Neuronal stem cell (in vitro differentiated cells): ENCODE measurements at regions not wholly inside any gene's neighbourhood (a gene's known extent, or its start where the extent isn't known, plus 50 kb on each side); places are given as distances from the start of the nearest gene placed in this dataset.

ENCODE experiments used
- DNase-seq: peaks from one replicate; pipeline ENCODE4 v3.0.0-alpha.2; 2013; ENCODE audit warnings: low spot score
- H2AFZ ChIP-seq: one replicate; pipeline ENCODE4 v1.6.1; 2013; ENCODE audit warnings: mild to moderate bottlenecking, low read length, inconsistent platforms
- H2AK5ac ChIP-seq: 2 replicates; pipeline ENCODE4 v1.6.1; 2013; ENCODE audit warnings: low read depth, mild to moderate bottlenecking, inconsistent platforms, low read length, moderate library complexity, mixed read lengths
- H2BK120ac ChIP-seq: 2 replicates; pipeline ENCODE4 v1.6.1; 2013; ENCODE audit warnings: low read depth, mild to moderate bottlenecking, inconsistent platforms, low read length, moderate library complexity, mixed read lengths
- H2BK12ac ChIP-seq: one replicate; pipeline ENCODE4 v1.6.1; 2013; ENCODE audit warnings: low read length, inconsistent platforms
- H2BK15ac ChIP-seq: 2 replicates; pipeline ENCODE4 v1.6.1; 2013; ENCODE audit warnings: mild to moderate bottlenecking, low read length, inconsistent platforms, mixed read lengths
- H2BK5ac ChIP-seq: one replicate; pipeline ENCODE4 v1.6.1; 2013; ENCODE audit warnings: inconsistent platforms, mild to moderate bottlenecking, low read length, moderate library complexity
- H3K14ac ChIP-seq: one replicate; pipeline ENCODE4 v1.6.1; 2013; ENCODE audit warnings: low read length, inconsistent platforms
- H3K18ac ChIP-seq: 2 replicates; pipeline ENCODE4 v1.6.1; 2013; ENCODE audit warnings: low read length, inconsistent platforms
- H3K23ac ChIP-seq: 2 replicates; pipeline ENCODE4 v1.6.1; 2013; ENCODE audit warnings: low read depth, mild to moderate bottlenecking, mixed read lengths, low read length, inconsistent platforms; ENCODE audit not compliant: poor library complexity
- H3K27ac ChIP-seq: replicated peaks from 3 replicates; pipeline ENCODE4 v1.5.1; 2013; ENCODE audit warnings: low read length, inconsistent platforms
- H3K27me3 ChIP-seq, 3 experiments: 2 replicates each; pipeline ENCODE4 v1.6.1; 2013; ENCODE audit warnings: low read length in 3 of 3, mild to moderate bottlenecking in 2 of 3, inconsistent platforms in 1 of 3, low read depth in 1 of 3, mixed read lengths in 1 of 3, moderate library complexity in 1 of 3; ENCODE audit not compliant: control insufficient read depth in 3 of 3, insufficient read depth in 3 of 3
- H3K36me3 ChIP-seq, 2 donors: replicated peaks in 1 of 2; 2 replicates each; pipeline ENCODE4 v1.6.1; 2013; ENCODE audit warnings: low read length in 2 of 2; ENCODE audit not compliant: control insufficient read depth in 2 of 2, insufficient read depth in 2 of 2
- H3K4ac ChIP-seq: 2 replicates; pipeline ENCODE4 v1.6.1; 2013; ENCODE audit warnings: inconsistent platforms, mild to moderate bottlenecking, low read length, moderate library complexity
- H3K4me1 ChIP-seq, 2 donors: 1 replicate in 1 of 2; 2 replicates in 1 of 2; pipeline ENCODE4 v1.6.1; 2013; ENCODE audit warnings: low read length in 2 of 2, low read depth in 1 of 2; ENCODE audit not compliant: control insufficient read depth in 2 of 2, insufficient read depth in 1 of 2
- H3K4me2 ChIP-seq: one replicate; pipeline ENCODE4 v1.6.1; 2013; ENCODE audit warnings: mild to moderate bottlenecking, low read length, inconsistent platforms; ENCODE audit not compliant: insufficient read depth, poor library complexity, severe bottlenecking
- H3K4me3 ChIP-seq, 2 donors: 2 replicates each; pipeline ENCODE4 v1.5.1; 2013; ENCODE audit warnings: low read length in 2 of 2, mild to moderate bottlenecking in 2 of 2, inconsistent platforms in 1 of 2, moderate library complexity in 1 of 2
- H3K79me1 ChIP-seq: one replicate; pipeline ENCODE4 v1.6.1; 2013; ENCODE audit warnings: low read depth, mild to moderate bottlenecking, inconsistent platforms, low read length, moderate library complexity
- H3K9ac ChIP-seq: one replicate; pipeline ENCODE4 v1.6.1; 2013; ENCODE audit warnings: mild to moderate bottlenecking, low read depth, low read length, inconsistent platforms; ENCODE audit not compliant: poor library complexity
- H3K9me3 ChIP-seq, 2 donors: replicated peaks in 1 of 2; 2 replicates each; pipeline versions ENCODE3 to v1.6.1; 2013; ENCODE audit warnings: low read length in 2 of 2, mild to moderate bottlenecking in 2 of 2, inconsistent platforms in 1 of 2, low read depth in 1 of 2, mixed read lengths in 1 of 2, moderate library complexity in 1 of 2; ENCODE audit not compliant: control insufficient read depth in 2 of 2, insufficient read depth in 1 of 2
- H4K8ac ChIP-seq: one replicate; pipeline ENCODE4 v1.6.1; 2013; ENCODE audit warnings: low read depth, mild to moderate bottlenecking, inconsistent platforms, low read length, moderate library complexity
- H4K91ac ChIP-seq: one replicate; pipeline ENCODE4 v1.6.1; 2013; ENCODE audit warnings: low read length, low read depth, mild to moderate bottlenecking, inconsistent platforms; ENCODE audit not compliant: poor library complexity
- WGBS, 2 donors: extraction: QIAGEN DNeasy Blood & Tissue Kit; methylation state at CpG; one replicate each; pipeline ENCODE4 v1.1.7; 2013; ENCODE audit warnings: missing lambda C conversion rate in 2 of 2, mixed read lengths in 1 of 2; ENCODE audit not compliant: insufficient read length in 2 of 2, insufficient replicate concordance in 1 of 2; ENCODE audit errors: extremely low coverage in 2 of 2; 5-methylcytosine and 5-hydroxymethylcytosine counted together

- H3K4ac ChIP-seq: no peak overlapping the region
- WGBS, 2 donors: no CpG with 5 or more reads among the region's 2 CpGs
- H2BK12ac ChIP-seq: no peak overlapping the region
- H4K8ac ChIP-seq: no peak overlapping the region
- H3K23ac ChIP-seq: no peak overlapping the region
- no peak overlapping the region for H2AK5ac ChIP-seq
- H4K91ac ChIP-seq: no peak overlapping the region
- no peak overlapping the region for H2BK5ac ChIP-seq
- no peaks in the 10 kb centered on the region for H3K36me3 ChIP-seq
- H2BK15ac ChIP-seq: no peak overlapping the region
- H2AFZ ChIP-seq: peak overlapping the region; percentile 16
- no peak overlapping the region for H3K9ac ChIP-seq
- H3K27ac ChIP-seq: no peak overlapping the region
- H3K14ac ChIP-seq: no peak overlapping the region
- no peak overlapping the region for H3K18ac ChIP-seq
- no peak overlapping the region for H3K4me2 ChIP-seq
- no peaks in the 10 kb centered on the region for H3K4me1 ChIP-seq
- H3K9me3 ChIP-seq: no peaks in the 10 kb centered on the region
- no peaks in the 10 kb centered on the region for H3K79me1 ChIP-seq
- no peak overlapping the region for H3K4me3 ChIP-seq
- DNase-seq: peak; percentile 3
- H2BK120ac ChIP-seq: no peak overlapping the region
- H3K27me3 ChIP-seq: no peaks in the 10 kb centered on the region
Observed at GRCh38 chr1:188904201-188904600, 1573.5 kb downstream of the BRINP3 start.

GRCh38 chr1:188906921-188907641 lies 1570.6 kb downstream of the BRINP3 start:
- WGBS, 2 donors: no CpG with 5 or more reads among the region's 10 CpGs
- H4K8ac ChIP-seq: no peak overlapping the region

GRCh38 chr1:188930382-188930781 lies 1547.3 kb downstream of the BRINP3 start:
- Histone ChIP-seq H3K4me2 (no peak overlapping the region), H3K18ac (no peak overlapping the region), H3K79me1 (no peaks in the 10 kb centered on the region), H3K27ac (no peak overlapping the region), H3K4me1 (no peaks in the 10 kb centered on the region), H2BK15ac (no peak overlapping the region), H2AFZ (no peak overlapping the region), H3K4ac (no peak overlapping the region), H3K23ac (no peak overlapping the region), H4K91ac (no peak overlapping the region), H2BK120ac (no peak overlapping the region), H2AK5ac (no peak overlapping the region), H3K14ac (no peak overlapping the region), H4K8ac (no peak overlapping the region), H3K4me3 (no peak overlapping the region), H3K36me3 (no peaks in the 10 kb centered on the region), H3K27me3 (no peaks in the 10 kb centered on the region), H2BK12ac (no peak overlapping the region), H3K9me3 (no peaks in the 10 kb centered on the region), H2BK5ac (no peak overlapping the region), H3K9ac (no peak overlapping the region)
- DNase-seq: no peak
- WGBS, 2 donors: no CpG with 5 or more reads among the region's 3 CpGs

More at GRCh38 chr1:188906921-188907641, 1570.6 kb downstream of the BRINP3 start:
- Histone ChIP-seq H3K4me2 (no peak overlapping the region), H3K9ac (no peak overlapping the region), H4K91ac (no peak overlapping the region), H3K4me3 (no peak overlapping the region), H2AK5ac (no peak overlapping the region), H2BK5ac (no peak overlapping the region), H3K27me3 (no peaks in the 10 kb centered on the region), H3K9me3 (no peaks in the 10 kb centered on the region), H2BK12ac (no peak overlapping the region), H2AFZ (peak overlapping the region; percentile 4), H3K18ac (no peak overlapping the region), H3K79me1 (no peaks in the 10 kb centered on the region), H3K4me1 (no peaks in the 10 kb centered on the region), H3K14ac (no peak overlapping the region), H2BK120ac (no peak overlapping the region), H3K4ac (no peak overlapping the region), H3K23ac (no peak overlapping the region), H3K36me3 (no peaks in the 10 kb centered on the region), H2BK15ac (no peak overlapping the region), H3K27ac (no peak overlapping the region)
- no peak for DNase-seq

GRCh38 chr1:188931506-188931905 lies 1546.2 kb downstream of the BRINP3 start:
- Histone ChIP-seq H4K8ac (no peak overlapping the region), H3K4me1 (no peaks in the 10 kb centered on the region), H2BK5ac (no peak overlapping the region), H2BK120ac (no peak overlapping the region), H3K4ac (no peak overlapping the region), H3K4me3 (no peak overlapping the region), H3K27me3 (no peaks in the 10 kb centered on the region), H2BK15ac (no peak overlapping the region), H2AK5ac (no peak overlapping the region), H4K91ac (no peak overlapping the region), H2BK12ac (no peak overlapping the region), H3K79me1 (no peaks in the 10 kb centered on the region), H3K9me3 (no peaks in the 10 kb centered on the region), H3K18ac (no peak overlapping the region), H3K9ac (no peak overlapping the region), H3K4me2 (no peak overlapping the region), H2AFZ (no peak overlapping the region), H3K36me3 (no peaks in the 10 kb centered on the region), H3K23ac (no peak overlapping the region), H3K27ac (no peak overlapping the region), H3K14ac (no peak overlapping the region)
- WGBS, 2 donors: no CpG with 5 or more reads among the region's 1 CpG
- DNase-seq: no peak
